ENCODE measurements at regions not wholly inside any gene's neighbourhood (a gene's known extent, or its start where the extent isn't known, plus 50 kb on each side); places are given as distances from the start of the nearest gene placed in this dataset.
"Not testable (repeated sequence)": the region's sequence is repeated elsewhere in the genome, so short reads cannot be mapped to it uniquely, and the experiment has no call there.

- intact Hi-C loops (cut with DNase I): no loop called here
- DNase-seq: no peak
Measured at GRCh38 chrX:88828011-88828410, 81.0 kb downstream of the CPXCR1 start.

DNA sequence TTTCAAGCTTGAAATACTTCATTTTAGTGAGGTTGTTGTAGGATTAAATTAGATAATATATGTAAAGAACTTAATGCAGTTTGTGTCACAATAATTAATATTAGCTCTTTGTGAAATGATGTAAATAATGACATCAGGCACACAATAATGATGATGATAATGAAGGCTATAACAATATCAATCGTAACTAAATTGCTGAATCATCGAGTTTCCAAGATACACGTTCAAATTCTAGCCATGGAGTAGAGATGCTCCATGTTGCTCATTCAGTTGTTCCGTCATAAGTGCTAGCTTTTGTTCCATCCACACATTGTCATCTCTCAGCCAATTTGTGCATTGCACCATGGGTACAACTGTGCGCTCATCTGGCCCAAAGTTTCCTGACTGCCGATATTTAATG, 83.1 kb downstream of the CPXCR1 start:
- intact Hi-C loops (cut with DNase I): no loop called here
- no peak for DNase-seq

DNA sequence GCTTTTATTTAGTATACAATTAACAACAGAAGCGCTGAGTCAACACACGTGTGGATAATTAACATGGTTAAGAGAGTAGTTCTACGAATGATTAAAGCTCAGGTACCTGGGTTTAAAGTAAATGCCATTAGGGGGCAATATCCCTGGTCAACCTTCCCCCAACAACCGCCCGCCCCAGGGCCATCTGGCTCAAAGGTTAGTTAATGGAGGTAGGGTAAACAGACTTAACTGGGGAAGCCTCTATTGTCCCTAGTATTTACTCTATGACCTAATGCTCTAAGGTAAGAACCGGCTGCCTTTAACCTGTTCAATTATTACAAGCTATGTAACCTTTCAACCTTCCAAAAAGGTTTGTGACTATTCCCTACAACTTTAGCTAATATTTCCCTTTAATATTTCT, 90.7 kb downstream of the CPXCR1 start:
- intact Hi-C loops (cut with DNase I); DNase-seq: not testable (repeated sequence)

DNA sequence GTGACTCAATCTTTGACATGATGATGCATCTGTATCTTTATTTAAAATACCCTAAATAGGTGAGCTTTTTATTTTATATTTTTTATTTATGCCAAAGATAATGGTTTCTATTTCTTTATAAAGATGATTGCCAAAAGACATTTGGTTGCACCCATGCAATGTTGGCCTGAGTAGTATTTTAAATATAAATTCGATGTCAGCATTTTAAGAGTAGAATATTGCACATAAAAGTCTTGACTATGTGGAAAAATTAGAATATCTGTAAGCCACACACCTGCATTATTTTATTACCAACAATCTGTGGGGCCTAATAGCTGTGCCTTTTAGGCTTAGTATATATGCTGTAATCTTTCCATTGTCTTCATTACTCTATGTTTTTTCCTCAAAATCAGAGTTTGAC, 91.4 kb downstream of the CPXCR1 start:
- intact Hi-C loops (cut with DNase I): no loop called here

DNA sequence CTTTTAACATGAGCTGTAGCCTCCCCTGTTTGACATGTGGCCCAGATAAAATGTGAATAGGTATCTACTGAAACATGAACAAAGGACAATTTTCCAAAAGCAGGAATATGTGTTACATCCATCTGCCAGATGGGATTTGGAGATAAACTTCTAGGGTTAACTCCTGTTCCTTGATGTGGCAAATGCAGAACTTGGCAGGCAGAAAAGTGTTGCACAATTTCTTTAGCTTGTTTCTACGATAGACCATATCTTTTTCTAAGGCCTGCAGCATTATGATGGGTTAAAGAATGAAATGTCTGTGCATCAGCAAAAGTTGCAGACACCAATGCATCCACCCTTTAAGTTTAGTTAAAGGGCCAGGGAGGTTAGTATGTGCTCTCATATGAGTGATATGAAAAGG, 96.8 kb downstream of the CPXCR1 start:
- intact Hi-C loops (cut with DNase I); DNase-seq: not testable (repeated sequence)

More for the DNA sequence above, 91.4 kb downstream of the CPXCR1 start:
- DNase-seq: no peak

- DNase-seq: no peak
- intact Hi-C loops (cut with DNase I): no loop called here
Measured at GRCh38 chrX:88853925-88854324, 106.9 kb downstream of the CPXCR1 start.

GRCh38 chrX:88863726-88864125, 116.7 kb downstream of the CPXCR1 start:
- intact Hi-C loops (cut with DNase I): no loop called here
- peak in 2 of 10 donors; percentile 69 to 77 for DNase-seq

GRCh38 chrX:88865634-88866033, 118.6 kb downstream of the CPXCR1 start:
- intact Hi-C loops (cut with DNase I): no loop called here
- no peak for DNase-seq

DNA sequence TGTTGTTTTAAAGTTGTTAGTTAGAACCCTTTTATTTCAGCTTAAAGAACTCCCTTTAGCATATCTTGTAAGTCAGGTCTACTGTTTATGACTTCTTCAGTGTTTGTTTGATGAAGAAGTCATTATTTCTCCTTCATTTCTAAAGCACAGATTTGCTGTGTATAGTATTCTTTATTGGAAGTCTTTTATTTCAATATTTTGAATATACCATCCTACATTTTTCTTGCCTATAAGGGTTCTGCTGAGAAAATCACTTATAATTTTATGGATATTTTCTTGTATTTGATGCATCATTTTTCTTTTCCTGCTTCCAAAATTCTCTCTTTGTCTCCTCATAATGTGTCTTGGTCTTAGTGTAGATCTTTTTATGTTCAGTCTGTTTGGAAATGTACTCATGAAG, 134.5 kb downstream of the CPXCR1 start:
- no peak for DNase-seq

DNA sequence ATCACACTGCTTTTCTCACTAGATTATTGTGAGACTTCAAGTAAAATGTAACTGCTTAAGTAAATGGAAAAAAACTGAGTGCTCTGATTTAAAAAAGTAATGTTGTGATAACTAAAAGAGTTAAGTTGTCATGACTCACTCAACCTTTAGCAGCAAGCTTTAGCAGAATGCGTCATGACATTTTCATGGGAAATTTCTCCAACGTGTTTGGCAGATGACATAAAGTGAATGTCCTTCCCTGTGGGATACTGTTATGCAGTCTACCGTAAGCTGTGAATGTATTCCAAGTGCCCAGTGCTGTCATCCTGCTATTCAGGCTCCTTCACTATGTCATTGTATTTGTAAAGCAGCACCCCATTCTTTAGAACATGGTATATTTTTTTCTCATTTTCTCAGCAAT, 136.2 kb downstream of the CPXCR1 start:
- intact Hi-C loops (cut with DNase I): no loop called here
- DNase-seq: no peak

More for the DNA sequence above, 134.5 kb downstream of the CPXCR1 start:
- intact Hi-C loops (cut with DNase I): no loop called here

DNA sequence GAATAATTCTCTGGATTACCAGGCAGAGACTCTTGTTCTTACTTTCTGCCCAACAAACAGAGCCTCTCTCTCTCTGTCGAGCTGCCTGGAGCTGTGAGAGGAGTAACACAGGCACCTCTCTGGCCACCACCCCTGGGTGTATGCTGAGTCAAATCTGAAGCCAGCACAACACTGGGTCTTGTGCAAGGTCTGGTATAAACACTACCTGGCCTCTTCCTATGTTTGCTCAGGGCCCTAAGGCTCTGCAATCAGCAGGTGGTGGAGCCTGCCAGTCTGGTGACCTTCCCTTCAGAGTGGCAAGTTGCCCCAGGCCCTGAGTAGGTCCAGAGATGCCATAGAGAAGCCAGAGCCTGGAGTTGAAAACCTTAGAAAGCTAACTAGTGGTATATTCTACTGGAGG, 139.9 kb downstream of the CPXCR1 start:
- intact Hi-C loops (cut with DNase I): no loop called here
- no peak for DNase-seq

GRCh38 chrX:88903989-88904718, 157.1 kb downstream of the CPXCR1 start:
- DNase-seq: no peak
- intact Hi-C loops (cut with DNase I): no loop called here

GRCh38 chrX:88908056-88908455, 161.0 kb downstream of the CPXCR1 start:
- DNase-seq: no peak
- intact Hi-C loops (cut with DNase I): no loop called here

- no peak for DNase-seq
- intact Hi-C loops (cut with DNase I): no loop called here
Measured at GRCh38 chrX:88937616-88938015, 190.6 kb downstream of the CPXCR1 start.

DNA sequence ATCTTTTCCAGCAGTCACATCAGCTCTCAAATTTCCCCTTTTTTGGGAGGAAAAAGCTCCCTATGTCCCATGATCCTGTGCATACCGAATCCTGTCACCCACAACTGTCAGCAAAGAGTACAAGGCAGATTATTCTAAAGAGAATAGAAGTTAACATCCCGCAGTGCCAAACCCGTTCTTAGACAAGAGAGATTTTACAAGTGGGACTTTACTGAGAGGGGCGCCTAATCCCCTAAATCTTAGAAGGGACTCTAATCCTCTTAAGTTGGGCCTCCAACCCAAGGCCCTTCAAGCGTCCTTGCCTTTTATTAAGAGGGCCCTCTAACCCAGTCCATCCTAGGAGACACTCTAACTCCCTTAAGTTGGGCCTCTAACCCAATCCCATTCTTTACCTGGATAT, 193.9 kb downstream of the CPXCR1 start:
- DNase-seq: no peak
- intact Hi-C loops (cut with DNase I): no loop called here

DNA sequence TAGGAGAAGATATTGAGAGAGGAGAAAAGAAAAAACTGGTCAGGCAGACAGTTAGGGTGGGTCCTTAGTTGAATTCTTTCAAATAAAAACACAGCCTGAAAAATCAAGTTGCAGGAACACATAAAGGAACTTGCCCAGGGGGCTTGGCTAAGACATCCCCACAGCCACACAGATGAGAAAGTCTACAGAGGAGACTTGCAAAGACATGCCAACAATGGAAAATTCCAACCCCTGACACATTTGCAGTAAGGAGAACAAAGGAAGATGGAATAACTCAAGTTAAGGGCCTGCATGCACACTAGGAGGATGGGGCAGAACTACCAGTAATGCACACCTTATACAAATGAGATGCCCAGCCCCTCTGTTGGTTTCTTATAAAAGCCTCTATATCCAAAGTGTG, 197.6 kb downstream of the CPXCR1 start:
- intact Hi-C loops (cut with DNase I): no loop called here

DNA sequence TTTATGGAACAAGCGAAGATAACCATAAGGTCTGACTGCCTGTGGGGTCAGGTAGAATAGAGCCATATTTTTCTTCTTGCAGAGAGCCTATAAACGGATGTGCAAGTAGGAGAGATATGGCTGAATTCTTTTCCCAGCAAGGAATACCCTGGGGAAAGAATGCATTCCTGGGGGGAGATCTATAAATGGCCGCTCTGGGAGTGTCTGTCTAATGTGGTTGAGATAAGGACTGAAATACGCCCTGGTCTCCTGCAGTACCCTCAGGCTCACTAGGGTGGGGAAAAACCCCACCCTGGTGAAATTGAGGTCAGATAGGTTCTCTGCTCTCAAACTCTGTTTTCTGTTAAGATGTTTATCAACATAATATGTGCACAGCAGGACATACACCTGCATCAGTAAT, 209.0 kb downstream of the CPXCR1 start:
- intact Hi-C loops (cut with DNase I); DNase-seq: not testable (repeated sequence)

More for the DNA sequence above, 197.6 kb downstream of the CPXCR1 start:
- no peak for DNase-seq

DNA sequence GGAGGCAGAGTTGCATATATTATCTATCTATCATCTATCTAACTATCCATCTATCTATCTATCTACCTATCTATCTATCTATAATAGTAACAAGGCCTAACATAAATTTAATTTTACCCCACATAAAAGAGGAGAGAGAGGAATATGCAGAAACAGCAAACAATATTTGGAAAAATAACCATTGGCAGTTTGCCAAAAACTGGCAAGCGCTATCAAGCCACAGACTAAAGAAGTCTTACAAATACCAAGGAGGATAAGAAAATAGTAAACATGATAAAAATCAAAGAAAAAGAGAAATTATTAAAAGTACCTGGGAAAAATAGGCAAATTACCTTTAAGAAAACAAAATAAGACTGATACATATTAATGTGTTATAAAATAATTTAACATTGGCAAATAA, 230.8 kb downstream of the CPXCR1 start:
- no peak for DNase-seq
- intact Hi-C loops (cut with DNase I): no loop called here

DNA sequence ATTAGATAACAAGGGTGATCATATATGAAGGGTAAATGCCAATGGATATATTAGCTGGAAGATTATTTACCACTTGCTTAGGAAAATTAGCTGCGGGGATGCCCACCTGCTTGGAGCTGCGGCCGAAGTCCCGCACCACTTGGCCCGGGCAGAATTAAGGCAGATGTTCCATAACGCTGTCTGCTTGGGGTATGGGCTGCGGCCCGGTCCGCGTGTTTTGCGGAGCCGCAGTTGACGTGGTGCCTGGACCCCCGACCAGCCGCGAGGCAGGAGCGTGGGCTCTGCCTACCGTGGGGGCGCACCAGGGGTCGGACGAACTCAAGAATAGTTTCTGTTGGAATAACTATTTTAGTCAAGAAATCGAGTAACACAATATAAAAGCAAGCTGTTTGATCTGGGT, 235.2 kb downstream of the CPXCR1 start:
- intact Hi-C loops (cut with DNase I): no loop called here
- DNase-seq: peak in 1 of 10 donors; percentile 59

GRCh38 chrX:88982933-88983332, 235.9 kb downstream of the CPXCR1 start:
- no peak for DNase-seq
- intact Hi-C loops (cut with DNase I): no loop called here

DNA sequence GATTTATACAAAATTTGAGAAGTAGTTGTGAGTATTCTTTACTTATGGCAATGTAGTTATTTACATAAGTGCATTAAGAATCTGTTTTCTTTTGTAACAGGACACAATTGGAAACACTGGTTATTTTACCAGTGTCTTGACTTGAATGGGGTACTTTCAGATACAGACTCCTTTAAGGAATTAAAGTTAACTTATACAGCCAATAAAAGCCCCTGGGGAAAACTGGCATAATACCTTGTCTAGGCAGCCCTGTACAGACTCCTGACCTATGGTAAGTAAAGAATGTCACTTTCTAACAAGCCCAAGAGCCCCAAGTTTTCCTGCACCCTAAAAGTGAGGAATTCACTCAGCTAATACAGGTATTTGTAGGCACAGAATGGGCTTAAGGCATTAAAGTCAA, 241.8 kb downstream of the CPXCR1 start:
- no peak for DNase-seq
- intact Hi-C loops (cut with DNase I): no loop called here

- intact Hi-C loops (cut with DNase I): no loop called here
Measured at GRCh38 chrX:88990882-88991582, 244.0 kb downstream of the CPXCR1 start.

More at GRCh38 chrX:88990882-88991582, 244.0 kb downstream of the CPXCR1 start:
- DNase-seq: no peak
